Aorta (tissue), 5 donors: ENCODE measurements at regions not wholly inside any gene's neighbourhood (a gene's known extent, or its start where the extent isn't known, plus 50 kb on each side); places are given as distances from the start of the nearest gene placed in this dataset.
"Not testable (repeated sequence)": the region's sequence is repeated elsewhere in the genome, so short reads cannot be mapped to it uniquely, and the experiment has no call there.

Experiments
- ATAC-seq: fragments of 200-7000 bp; cut with Tn5 transposase; one replicate; pipeline ENCODE4 v1.9.1; 2022; ENCODE audit warnings: moderate library complexity; ENCODE audit not compliant: low FRiP score
- DNase-seq, 2 donors: peaks; one replicate each; pipeline ENCODE4 v3.0.0-alpha.2; 2020
- H3K27ac ChIP-seq, 2 donors: one replicate each; pipeline ENCODE4 v1.5.1; 2013; ENCODE audit warnings: low read length in 2 of 2, mild to moderate bottlenecking in 2 of 2, moderate library complexity in 2 of 2, control low read depth in 1 of 2, inconsistent platforms in 1 of 2, low read depth in 1 of 2
- H3K27me3 ChIP-seq, 2 donors: one replicate each; pipeline ENCODE4 v1.6.1; 2013; ENCODE audit warnings: control low read depth in 1 of 2, low read length in 1 of 2, mild to moderate bottlenecking in 1 of 2, moderate library complexity in 1 of 2; ENCODE audit not compliant: insufficient read depth in 2 of 2, control insufficient read depth in 1 of 2
- H3K36me3 ChIP-seq, 2 donors: one replicate each; pipeline ENCODE4 v1.6.1; 2013; ENCODE audit warnings: control low read depth in 1 of 2, low read length in 1 of 2, mild to moderate bottlenecking in 1 of 2; ENCODE audit not compliant: insufficient read depth in 2 of 2, control insufficient read depth in 1 of 2
- H3K4me1 ChIP-seq, 2 donors: one replicate each; pipeline ENCODE4 v1.6.1; 2013; ENCODE audit warnings: low read length in 2 of 2, control low read depth in 1 of 2, mild to moderate bottlenecking in 1 of 2, moderate library complexity in 1 of 2; ENCODE audit not compliant: insufficient read depth in 2 of 2, control insufficient read depth in 1 of 2
- H3K4me3 ChIP-seq, 2 donors: one replicate each; pipeline ENCODE4 v1.5.1; 2013; ENCODE audit warnings: low read length in 2 of 2, control low read depth in 1 of 2, mild to moderate bottlenecking in 1 of 2
- H3K9me3 ChIP-seq: one replicate; pipeline ENCODE4 v1.6.1; 2013; ENCODE audit warnings: mild to moderate bottlenecking, low read length; ENCODE audit not compliant: control insufficient read depth
- WGBS, 2 donors: extraction: QIAGEN DNeasy Blood & Tissue Kit; methylation state at CpG; one replicate each; pipeline ENCODE4 v1.1.7; 2013; 5-methylcytosine and 5-hydroxymethylcytosine counted together
- intact Hi-C, 2 donors: fragments of 100-400 bp; cut with DNase I; formaldehyde crosslinking; loops; one replicate each; pipeline versions ENCODE4 v1.14.2 to v1.15.0; 2022
- donor health status: healthy with polysubstance abuse.
- donor health status: Bipolar disorder and iron deficiency.
- donor health status: DM: no; HTN: no; CAD: no.
- donor health status: DM: no; HTN: no; CAD: no.
- donor health status: DM: yes; HTN: yes; CAD: no.

DNA sequence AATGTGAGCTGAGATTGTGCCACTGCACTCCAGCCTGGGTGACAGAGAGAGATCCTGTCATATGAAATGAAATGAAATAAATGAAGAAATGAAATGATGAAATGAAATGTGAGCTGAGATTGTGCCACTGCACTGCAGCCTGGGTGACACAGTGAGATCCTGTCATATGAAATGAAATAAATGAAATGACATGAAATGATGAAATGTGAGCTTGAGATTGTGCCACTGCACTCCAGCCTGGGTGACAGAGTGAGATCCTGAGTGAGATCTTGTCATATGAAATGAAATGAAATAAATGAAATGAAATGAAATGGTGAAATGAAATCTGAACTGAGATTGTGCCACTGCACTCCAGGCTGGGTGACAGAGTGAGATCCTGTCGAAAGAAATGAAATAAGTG is 58.2 kb upstream of the FAN1 start:
- H3K36me3 ChIP-seq, H3K4me1 ChIP-seq, ATAC-seq, DNase-seq, H3K27me3 ChIP-seq, intact Hi-C loops, H3K27ac ChIP-seq, H3K9me3 ChIP-seq, H3K4me3 ChIP-seq: not testable (repeated sequence)
- 84 to 87% methylated on average over 1 of the region's 1 CpG for WGBS, 2 donors
